ENCODE measurements at regions not wholly inside any gene's neighbourhood (a gene's known extent, or its start where the extent isn't known, plus 50 kb on each side); places are given as distances from the start of the nearest gene placed in this dataset.

DNA sequence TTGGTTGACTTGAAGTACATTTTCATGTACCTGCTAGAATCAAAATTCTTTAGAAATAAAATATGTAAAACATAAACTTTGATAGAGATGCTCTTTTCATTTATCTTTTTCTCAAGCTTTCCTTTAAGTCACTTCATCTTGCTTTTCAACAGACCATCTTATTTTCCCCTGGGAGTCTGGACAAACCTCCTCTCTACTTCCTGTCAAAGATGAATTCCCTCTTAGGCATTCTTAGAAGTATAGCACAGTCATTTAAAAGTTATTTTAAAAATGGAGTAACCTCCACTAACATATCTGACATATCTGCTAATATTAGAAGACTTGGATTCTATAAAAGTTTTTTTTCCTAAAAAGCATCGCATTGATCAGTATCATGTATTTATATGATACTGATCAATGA is 84.8 kb upstream of the PAX6 start:
- DNase-seq: no peak

DNA sequence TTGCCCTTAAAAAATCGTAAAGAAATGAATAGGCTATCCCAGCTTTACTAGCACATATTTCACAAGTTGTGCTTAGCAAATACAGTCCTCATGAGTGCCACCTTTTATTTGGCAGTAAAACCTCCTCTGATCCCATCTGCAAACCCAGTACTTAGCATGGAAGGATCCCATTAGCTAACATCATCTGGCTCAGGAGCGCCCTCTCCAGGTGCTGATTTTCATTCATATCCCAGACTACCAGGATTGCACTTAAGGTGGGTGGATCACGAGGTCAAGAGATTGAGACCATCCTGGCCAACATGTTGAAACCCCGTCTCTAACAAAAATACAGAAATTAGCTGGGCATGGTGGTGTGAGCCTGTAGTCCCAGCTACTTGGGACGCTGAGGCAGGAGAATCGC is 76.1 kb upstream of the PAX6 start:
- no peak for DNase-seq

DNA sequence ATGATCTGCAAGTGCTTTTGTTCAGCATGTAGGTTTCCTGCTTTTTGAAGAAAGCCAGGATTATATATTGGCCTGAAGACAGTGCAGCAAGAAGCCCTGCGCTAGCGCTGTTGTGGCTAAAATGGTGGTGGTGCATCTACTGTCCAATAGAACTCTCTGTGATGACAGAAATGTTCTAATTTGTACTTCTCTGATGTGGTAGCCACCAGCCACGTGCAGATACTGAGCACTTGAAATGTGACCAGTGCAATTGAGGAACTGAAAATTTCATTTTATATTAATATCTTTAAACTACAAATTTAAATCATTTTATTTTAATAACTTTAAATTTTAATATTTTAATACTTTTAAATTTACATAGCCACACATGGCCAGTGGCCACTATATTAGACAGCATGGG is 73.0 kb upstream of the PAX6 start:
- no peak for DNase-seq

DNA sequence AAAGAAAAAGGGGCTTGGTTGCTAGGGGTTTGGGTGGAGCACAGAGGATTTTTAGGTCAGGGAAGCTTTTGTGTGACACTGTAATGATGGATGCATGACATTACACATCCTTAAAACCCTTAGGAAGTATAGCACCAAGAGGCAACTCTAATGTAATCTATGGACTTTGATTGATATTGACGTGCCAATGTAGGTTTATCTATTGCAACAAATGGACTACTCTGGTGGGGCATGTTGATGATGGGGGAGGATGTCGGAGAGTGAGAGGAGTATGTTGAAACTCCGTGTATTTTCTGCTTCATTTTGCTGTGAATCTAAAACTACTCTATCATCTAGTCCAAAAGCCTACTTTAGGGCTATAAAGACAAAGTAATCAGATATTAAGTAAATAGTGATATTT is 72.3 kb upstream of the PAX6 start:
- no peak for DNase-seq

DNA sequence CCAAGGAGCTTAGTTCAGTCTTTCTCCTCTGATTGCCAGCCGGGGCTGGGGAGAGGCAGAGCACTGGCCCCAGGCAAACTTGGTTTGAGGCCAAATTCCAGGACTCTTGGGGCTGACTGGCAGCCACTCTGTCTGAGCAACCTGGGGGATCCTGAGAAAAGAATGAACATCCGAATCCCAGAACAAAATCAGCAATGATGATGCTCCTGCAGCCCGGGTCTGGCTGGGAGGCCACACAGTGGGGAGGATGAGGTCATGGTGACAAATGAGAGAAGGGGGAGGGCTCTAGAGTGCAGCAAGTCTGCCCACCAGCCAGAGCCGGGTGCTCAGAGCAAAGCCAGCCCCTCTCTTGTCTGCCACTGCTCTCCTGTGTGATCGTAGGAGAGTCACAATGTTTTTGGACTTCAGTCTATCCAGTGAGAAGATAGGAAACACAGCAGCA is 71.8 kb upstream of the PAX6 start:
- DNase-seq: peak in 1 of 14 donors; percentile 5

DNA sequence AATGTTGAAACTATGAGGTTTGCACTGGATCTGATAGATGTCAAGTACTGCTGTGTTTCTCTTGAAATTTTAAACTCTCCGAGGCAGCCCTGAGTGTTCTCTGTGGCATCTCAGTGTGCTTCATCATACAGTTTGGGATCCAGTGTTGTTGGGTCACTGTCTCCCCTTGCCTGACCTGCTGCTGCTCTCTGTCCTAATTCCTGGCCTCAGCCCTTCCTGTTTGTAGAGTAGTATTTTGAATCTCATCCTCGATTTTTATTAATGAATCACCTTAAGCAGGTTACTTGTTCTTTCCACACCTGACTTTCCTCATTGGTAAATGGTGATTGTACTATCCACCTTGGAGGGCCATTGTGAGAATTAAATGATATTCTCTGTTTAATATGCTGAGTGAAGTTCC is 70.7 kb upstream of the PAX6 start:
- DNase-seq: no peak

DNA sequence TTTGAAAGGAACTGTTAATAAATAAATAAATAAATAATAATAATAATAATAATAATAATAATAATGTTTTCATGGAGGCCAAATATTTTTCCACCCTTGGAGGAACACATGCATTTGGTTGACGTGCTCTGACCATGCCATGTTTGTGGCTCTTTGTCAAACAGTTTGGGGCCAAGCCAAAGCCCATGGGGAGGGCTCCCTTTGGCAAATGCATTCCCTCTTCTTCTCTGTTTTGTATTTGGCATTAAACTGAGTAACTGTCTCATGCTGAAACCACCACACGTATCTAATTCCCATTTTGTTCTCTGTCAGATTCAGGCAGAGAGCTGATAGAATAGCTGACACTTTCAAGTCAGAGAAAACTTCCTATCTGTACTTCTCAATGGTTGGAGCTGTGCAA is 68.6 kb upstream of the PAX6 start:
- no peak for DNase-seq

DNA sequence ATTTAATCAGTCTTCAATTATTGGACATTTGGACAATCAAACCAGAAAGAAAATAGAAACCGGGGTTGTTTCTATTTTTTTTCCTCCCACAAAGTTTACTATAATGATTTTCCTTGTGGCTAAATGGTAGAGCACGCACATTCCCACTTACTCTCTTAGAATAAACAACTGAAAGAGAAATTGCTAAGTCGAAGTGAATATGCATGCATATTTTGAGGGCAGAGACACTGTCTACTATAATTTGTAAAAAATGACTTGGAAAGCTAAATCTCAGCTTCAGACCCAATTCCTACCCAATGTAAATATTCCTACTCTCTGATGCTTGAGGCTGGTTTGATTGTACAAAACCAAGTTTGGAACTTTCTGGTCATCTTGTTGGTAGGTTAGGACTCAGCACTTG is 66.7 kb upstream of the PAX6 start:
- no peak for DNase-seq

DNA sequence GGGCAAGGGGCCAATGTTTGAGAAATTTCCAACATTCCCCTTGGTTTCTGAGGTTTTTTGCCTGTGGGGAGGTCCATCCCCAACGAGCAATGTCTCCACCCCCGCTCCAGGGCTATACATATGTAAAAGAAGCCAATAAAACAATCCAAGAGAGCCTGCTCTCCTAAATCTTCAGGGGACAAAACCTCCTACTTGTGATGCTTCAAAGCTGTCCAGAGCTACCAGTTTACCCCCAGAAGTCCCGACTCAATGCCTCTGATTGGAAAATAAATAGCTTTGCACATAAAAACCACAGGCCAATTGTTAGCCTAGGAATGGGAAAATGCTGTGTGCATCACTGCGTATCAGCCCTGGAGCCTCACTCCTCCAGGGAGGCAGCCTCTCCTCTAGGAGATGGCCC is 66.0 kb upstream of the PAX6 start:
- DNase-seq: no peak

DNA sequence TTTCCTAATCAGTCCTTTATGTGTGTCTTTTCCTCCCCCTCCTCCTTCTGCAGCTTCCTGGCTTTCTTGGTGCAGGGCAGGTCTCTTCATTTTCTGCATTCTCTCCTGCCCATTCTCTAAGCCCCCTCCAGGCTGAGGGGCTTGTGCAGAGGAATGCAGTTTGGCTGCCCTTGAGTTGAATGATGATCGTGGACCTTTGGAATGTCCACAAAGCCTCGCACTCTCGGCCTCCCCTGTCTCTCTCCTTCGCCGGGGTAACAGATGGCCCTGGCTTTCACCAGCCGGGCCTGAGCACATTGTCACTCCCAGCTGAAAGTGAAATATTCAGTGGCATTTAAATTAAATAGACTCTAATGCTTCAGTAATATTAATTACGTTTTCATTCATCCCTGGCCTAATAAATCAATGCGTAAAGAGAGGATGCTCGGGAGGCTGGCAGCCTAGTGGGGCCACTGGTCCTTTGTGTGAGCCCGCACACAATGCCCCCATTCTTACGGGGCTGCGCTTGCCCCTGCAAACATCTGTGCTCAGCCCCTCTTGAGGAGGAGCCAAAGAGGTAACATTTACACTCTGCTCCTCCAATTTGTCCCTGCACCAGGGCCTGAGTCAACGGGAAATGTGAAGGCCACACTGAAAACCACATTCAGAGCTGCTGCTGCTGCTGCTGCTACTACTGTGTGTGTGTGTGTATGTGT is 64.9 kb upstream of the PAX6 start:
- DNase-seq: peak in 1 of 14 donors; percentile 29

DNA sequence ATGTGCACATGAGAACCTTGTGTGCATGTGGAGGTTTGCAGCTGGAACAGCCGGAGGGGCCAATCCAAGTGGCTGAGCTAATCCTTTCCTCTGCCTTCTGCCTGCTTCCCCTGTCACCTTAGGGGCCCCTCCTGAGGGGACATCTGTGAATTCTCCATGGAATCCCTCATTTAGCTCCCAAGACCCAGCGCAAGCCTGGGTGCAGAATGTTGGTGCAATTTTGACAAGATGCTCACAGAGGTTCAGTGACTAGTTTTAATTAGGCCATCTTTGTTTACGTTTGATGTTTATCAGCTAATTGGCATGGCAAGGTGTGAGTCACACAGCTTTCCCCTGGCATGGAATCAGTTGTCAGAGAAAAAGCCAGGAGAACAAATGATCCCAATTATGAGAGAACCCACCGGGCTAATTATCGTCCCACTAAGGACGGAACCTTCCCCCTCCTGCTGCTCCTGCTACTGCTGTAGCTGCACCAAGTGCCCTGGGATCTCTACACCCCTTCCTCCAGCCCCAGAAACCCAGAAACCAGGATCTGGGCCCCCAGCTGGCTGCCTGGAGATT is 63.6 kb upstream of the PAX6 start:
- no peak for DNase-seq

DNA sequence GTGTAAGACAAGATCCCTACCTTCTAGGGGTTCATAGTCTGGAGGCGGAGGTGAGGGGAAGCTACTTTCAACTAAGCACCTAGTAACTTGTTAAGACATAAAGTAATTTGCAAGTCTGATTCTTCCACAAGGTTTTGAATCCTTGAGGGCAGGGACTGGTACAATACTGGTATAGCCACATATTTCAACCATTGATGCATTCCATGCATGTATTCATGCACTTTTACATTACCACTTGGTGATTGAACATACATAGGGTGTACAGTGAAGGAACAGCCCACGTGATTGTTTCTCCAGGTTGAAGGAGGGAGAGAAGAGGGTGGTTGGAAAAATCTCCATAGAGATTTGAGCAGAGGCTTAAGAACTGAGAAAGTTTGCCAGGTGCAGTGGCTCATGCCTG is 62.0 kb upstream of the PAX6 start:
- no peak for DNase-seq

DNA sequence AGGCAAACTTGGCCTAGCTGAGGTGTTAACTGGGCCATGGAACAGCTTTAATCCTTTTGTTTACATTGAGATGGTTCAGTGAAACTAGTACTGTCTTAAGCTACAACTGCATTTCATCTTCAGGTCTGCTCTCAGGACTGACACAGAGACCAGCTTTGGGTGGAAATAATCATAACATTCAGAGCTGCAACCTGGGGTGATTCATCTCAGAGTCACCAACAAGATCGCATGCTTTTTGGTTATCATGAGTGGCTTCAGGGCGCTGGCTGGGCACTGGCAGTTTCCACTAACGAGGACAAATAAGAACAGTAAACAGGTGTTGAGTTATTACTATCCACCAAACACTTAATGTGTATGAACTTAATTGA is 60.9 kb upstream of the PAX6 start:
- DNase-seq: no peak

DNA sequence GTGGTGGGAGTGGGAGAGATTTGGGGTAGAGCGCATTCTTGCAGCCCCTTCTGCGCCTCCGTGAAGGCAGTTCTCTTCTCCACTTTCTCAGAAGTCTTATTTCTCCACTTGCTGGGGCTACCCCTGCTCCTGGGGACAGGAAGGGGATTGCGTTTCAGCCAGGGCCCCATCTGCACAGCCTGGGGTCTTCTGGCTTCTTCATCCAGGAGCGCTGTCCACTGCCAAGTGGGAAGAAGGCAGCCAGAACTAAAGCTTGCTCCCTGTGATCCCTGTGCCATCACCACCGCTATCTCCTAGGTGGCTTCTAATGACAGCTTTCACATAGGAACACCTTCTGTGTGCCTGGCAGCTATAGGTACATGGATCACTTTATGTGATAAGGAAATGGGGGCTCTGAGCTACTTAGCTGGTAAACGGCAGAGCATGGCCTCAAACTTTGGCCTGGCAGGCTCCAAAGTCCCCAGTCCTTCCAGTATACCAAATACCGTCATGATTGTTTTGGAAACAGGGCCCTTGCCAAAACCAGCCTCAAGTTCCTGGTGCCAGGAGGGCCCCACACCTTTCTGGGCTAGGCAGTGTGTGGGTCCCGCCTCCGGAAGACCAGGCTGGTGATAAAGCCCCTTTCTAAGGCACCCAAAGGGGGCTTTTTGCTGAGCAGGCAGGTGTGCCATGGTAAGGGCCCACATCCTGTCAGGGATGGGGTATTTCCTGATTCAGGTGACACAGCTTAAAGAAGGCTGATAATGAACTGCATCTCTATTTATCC is 60.4 kb upstream of the PAX6 start:
- no peak for DNase-seq

DNA sequence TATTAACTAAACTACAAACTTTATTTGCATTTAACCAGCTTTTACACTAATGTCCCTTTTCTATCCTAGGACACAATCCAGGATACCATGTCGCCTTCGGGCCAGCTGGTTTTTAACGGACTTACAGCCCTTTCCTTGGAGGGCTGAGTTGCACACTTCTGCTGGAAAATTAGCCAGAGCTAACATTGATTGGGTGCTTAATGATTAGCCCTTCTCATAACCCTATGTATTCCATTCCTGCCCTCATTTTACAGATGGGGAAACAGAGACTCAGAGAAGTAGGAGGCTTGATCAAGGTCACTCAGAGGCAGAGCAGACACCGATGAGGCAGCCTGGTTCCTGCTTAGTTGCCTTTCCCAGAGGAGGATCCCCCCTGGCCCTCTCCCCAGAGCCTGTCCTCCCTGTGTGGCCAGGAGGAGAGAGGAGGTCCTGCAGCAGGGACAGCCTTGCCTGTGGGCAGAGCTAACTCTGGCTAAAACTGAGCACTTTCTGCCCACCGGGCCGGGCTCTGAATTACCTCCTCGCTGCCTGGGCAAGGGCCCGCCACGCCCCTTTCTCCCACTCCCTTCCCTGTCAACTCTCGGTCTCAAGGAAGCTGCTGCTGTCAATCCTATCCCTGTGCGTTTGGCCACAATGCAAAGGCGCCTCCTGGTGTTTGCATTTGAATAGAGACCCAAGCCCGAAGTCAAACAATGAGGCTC is 59.6 kb upstream of the PAX6 start:
- DNase-seq: peak in 6 of 14 donors; percentile 1 to 29 (median 20)

DNA sequence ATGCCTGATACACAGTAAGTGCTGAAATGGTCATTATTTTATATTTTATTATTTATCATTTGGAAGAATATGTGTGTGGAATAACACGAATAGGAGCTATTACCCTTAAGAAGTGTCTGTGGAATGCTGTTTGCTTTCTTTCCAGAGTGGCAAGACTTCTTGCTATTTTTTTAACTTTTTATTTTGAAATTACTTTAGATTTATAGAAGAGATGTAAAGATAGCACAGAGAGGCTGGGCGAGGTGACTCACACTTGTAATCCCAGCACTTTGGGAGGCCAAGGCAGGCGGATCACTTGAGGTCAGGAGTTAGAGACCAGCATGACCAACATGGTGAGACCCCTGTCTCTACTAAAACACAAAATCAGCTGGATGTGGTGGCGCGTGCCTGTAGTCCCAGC is 58.9 kb upstream of the PAX6 start:
- DNase-seq: no peak

DNA sequence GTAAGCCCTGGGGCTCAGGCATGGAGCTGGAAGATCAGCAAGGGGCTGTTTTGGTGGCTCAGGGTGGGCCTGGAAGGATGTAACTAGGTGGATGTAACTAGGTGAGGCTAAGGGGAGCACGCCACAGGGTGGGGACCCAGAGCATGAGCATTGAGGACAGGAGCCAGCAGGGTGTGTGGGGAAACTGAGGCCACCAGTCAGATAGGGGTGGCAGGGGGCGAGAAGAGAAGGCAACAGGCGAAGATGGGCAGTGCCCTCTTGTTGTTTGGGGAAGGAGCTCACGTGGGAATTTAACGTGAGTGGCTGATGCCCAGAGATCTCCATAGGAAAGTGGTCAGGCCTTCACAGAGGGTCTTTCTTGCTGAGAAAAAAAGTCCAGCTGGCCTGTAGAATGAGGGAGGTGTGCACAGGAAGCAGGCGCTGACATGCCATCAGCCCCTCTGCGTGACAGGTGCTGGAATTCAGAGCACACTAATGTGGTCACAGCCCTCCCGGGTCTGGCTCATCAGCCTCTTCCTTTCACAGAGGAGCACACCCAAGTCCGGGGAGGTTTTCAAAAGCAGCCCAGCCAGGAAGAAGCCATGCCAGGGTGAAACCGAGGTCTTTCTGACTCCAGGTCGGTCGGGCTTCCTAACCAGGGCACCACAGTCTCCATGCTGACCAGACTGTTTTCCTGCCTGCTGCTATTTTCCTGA is 54.6 kb upstream of the PAX6 start:
- DNase-seq: peak in 1 of 14 donors; percentile 4

DNA sequence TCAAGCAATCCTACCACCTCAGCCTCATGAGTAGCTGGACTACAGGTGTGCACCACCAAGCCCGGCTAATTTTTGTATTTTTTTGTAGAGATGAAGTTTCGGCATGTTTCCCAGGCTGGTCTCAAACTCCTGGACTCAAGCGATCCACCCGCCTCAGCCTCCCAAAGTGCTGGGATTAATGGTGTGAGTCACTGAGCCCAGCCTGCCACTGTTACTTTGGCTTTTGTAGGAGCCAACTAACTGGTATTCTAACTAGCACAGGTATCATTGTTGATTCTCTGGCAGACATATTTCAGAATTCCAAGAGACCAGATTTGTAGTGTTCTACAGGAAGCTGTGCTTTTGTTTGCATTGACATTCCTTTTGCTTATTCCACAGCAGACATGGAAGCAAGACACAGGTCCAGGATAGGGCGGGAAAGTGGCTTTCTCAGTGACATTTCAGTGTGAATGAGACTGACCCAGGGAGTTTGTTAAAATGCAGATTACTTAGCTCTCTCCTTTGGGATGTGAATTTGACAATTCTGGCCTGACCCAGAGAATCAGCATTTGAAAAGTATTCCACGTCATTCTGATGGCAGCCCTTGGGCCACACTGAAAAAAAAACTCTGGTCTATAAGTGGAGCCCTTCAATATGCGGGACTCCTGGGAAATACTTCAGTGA is 52.2 kb upstream of the PAX6 start:
- DNase-seq: no peak

DNA sequence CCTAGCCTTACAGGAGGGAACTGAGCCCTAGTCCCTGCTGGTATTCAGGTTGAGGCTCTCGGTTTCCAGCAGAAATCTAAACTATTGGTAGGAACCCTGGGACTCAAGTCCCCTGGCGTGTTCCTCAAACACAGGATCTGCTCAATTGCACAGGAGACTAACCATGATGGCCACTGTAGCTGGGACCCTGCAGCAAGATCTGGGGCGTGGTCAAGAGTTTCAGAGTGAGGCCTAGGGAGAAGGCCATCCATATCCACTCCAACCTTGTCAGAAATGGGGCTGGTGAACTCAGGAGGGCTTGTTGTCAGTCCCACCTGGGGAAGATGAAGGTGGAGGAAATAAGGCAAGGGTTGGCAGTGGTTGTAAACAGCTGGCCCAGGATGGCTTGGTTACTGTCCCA is 49.9 kb upstream of the PAX6 start:
- DNase-seq: no peak
